ENCODE measurements at regions not wholly inside any gene's neighbourhood (a gene's known extent, or its start where the extent isn't known, plus 50 kb on each side); places are given as distances from the start of the nearest gene placed in this dataset.

- DNase-seq, result no peak
These were observed 245.1 kb upstream of the LRTM1 start for GRCh38 chr3:55172913-55173312.

- no peak for DNase-seq
These were observed 242.6 kb upstream of the LRTM1 start for GRCh38 chr3:55170444-55170843.

DNA sequence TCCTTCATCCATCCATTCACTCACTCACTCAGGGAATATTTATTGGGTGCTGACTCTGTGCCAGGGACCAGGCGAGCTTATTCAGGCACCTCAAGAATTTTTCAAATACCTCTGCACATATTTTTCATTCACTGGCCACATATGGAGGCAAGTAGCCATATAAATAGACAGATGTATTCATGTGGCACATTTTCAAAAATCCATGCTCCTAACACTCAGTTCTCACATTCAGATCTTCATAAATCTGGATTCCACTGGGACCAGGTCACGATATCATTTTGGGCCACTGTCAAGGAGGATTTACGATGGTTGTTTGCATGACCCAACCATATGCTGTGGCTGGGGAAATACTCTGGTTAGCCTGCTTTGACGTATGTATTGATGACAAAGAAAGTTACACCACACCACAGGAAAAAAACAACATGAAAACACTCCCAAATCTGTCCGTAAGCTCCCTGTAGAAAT is 241.8 kb upstream of the LRTM1 start:
- no peak for DNase-seq

GRCh38 chr3:55169161-55169560 is 241.3 kb upstream of the LRTM1 start:
- DNase-seq, result no peak

DNA sequence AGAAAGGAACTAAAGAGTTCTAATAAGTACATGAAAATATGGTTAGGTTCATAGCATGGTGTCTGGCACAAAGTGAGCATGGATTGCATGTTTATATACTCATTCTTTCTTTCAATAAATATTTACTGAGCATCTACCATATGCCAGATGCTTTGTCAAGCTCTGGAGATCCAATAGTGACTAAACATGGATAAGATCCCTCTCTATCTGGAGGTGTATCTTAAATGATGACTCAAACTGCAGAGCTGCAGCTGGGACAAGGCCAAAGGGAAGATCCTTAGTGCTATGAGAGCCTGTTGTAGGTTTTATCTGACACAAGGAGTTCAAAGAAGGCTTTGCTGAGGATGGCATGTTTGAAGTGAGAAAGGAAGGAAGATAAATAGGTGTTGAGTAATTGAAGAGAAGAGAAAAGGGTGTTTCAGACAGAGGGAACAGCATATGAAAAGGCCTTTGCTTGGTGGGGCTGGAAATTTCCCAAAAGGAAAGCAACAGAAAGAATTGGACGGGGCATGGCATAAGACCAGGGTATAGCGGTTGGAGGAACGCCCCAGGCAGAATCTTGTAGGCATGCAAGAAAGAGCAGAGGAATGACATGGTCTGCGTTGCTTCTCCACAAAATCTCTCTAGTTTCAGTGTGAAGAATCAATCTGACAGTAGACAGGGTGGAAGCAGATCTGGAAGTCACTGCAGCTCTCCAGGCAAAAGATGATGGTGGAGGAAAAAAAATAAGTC is 239.9 kb upstream of the LRTM1 start:
- DNase-seq, result no peak

GRCh38 chr3:55166576-55167555 is 239.0 kb upstream of the LRTM1 start:
- no peak for DNase-seq

- no peak for DNase-seq
These were observed 238.0 kb upstream of the LRTM1 start for GRCh38 chr3:55165704-55166405.

DNA sequence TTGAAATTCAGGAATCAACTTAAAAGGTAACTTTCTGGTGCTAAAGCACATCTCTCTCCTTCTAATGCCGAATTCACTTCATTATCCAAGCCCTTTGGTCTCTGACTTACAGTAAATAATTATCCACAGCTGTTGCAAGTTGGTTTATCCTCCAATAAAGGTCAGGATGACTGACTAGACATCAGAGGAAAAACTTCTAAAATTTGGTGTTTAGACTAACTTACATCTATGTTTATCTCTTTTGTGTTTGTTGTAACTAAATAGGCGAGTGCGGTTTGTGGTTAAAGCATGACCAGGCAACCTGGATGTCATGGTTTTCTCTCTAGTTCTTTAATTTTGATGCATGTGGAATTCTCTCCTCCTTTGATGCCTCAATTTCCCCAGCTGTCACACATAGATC is 237.4 kb upstream of the LRTM1 start:
- DNase-seq, result no peak

- no peak for DNase-seq
These were observed 237.0 kb upstream of the LRTM1 start for GRCh38 chr3:55164876-55165275.

DNA sequence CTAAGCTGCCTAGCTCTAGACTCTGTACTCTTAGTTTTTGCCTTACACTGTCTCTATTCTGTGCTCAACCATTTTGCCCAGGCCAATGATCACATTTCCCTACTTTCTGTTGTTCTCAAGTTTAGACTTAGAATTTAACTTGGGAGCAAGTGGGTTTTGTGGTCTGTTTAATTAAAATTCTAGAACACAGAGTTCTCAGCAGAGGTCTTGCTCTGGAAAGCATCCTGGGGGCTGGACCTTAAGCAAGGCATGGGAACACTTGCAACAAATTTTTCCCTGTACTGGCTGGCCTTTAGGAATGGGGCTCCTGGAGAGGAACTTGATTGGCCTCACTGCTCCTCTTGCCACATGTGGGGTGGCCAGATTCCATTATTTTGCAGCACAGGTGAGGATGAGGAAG is 236.3 kb upstream of the LRTM1 start:
- no peak for DNase-seq

DNA sequence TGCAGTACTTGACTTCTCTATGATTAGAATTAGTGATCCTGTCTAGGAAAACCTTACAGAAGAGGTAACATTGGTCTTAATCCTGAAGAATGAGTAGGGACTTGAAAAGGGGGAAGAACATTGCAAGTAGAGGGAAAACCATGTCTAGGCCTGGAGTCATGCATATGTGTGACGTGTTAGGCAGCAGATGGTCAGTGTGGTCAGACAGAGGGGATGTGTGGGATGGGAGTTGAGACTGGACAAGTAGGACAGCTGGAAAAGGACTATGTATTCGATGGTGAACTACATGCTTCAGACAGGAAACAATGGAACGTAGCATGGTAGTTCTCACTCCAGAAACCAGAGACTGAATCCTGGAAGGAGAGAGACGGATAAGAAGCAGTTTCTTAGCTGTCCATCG is 235.6 kb upstream of the LRTM1 start:
- DNase-seq, result no peak

DNA sequence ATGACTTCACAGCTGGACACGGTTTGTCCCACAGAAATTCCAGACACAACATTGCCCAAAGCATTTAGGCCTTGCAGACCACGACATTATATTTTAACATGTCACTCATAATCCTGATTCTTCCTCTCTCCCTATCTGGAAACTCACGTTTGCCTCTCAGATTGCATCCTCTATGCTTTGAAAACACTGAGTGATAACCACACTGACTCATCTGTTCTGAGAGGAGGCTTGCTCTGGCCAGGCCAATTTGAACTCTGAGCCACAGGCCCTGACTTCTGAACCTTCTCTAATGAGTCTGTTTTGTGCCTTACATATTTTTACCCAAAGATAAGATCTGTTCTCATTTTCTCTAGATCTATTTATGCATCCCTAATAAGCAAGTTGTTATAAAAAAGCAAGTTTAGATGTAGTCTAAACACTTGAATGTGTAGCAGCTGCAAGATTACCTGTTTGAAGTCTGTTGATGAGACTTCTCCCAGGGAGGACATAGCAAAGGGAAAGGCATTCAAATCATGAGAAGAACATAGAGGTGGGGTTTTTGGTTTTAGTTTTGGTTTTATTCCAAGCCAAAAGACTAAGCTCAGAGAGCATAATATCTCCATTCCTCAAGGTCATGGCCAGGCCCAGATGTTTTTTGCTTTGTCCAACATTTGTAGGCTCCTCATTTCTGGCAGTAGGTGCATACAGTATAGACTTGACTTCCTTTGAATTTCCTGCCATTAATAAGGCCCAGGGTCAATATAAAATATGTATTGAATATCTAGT is 234.4 kb upstream of the LRTM1 start:
- no peak for DNase-seq

GRCh38 chr3:55161231-55161630 is 233.4 kb upstream of the LRTM1 start:
- no peak for DNase-seq

DNA sequence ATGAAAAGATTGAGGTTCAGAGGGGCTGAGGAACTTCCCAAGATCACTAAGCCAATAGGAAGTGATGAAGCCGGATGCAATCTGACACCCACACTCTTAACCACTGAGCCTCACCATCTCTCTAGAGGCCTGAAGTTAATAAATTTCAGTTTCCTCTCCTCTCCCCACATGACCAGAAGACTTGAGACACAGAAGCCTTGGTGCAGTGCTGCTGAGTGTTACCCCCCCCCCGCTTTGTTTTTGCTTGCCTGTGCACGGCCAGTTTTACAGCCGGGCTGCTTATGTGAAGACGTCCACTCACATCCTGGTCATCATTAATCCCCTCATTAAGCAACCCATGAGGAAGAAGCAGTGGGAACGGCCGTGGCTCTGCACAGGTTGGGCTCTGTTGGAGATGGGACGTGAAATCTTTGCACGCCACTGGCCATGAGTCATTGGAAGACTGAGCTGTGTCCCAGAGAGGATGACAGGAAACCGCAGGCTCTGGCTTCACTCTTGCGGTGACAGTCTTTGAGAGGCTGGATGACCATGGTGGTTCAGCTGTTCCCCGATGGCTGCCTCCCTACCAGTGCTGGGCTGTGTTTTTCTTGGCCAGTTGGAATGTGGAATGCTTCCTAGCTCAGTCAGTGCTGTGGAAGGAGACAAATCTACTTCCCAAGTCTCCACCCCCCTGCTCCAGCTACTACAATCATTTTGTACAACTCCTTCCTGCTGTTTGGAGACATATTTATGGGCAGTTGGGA is 232.6 kb upstream of the LRTM1 start:
- DNase-seq, result no peak

DNA sequence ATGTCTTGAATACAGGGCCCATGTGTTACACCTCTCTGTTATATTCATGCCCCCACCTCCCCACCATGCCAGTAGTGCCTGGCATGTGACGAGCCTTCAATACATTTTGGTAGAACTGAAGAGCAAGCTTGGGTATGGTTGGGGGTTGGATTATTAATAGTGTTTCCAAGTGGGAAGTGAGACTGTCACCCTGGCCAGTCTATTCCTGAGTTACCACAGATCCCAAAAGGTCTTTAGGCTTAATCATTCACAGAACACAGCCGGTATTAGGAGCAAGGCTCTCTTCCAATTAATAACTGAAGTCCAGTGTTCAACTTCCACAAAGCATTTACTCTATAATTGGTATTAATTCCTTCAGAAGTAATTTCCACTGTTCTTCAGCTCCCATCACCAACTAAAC is 231.9 kb upstream of the LRTM1 start:
- no peak for DNase-seq

GRCh38 chr3:55159016-55159415 is 231.2 kb upstream of the LRTM1 start:
- no peak for DNase-seq

GRCh38 chr3:55158345-55158744 is 230.5 kb upstream of the LRTM1 start:
- DNase-seq, result no peak

GRCh38 chr3:55157731-55158130 is 229.9 kb upstream of the LRTM1 start:
- DNase-seq, result no peak

DNA sequence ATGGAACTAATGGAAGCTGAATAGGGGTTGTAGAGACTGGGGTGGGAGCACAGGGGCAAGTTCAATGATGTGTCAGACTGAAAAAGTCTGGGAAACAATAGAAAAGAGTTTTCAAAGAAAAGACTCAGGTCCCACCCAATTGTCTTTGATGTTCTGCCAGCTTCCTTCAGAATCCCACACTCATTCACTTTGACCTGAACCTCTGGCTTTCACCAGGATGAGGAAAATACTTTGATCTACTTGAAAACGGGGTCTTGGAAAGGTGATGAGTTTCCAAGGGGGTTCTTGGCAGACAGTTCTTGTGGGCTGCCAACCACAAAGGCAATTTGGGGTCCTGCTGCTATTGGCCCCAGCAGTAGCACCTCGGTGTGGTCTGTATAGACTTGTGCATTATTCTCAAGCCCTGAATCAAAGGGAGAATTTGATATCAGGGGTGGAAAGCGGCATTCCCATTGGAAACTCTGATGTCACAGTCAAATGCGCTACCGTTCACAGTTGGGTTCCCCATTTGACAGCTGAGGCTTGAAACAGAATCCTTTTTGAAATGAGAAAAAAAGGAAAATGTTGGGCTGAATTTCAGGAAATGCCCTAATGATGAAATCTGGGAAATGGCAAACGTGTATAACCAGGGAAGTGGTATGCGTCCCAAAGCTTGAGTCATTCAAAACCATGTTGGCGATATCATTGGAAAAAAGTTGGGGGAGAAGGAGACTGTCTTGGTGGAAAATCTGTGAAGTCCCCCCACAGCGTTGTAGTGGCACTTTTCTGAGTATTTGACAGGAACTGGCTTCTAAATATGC is 229.2 kb upstream of the LRTM1 start:
- DNase-seq, result no peak

DNA sequence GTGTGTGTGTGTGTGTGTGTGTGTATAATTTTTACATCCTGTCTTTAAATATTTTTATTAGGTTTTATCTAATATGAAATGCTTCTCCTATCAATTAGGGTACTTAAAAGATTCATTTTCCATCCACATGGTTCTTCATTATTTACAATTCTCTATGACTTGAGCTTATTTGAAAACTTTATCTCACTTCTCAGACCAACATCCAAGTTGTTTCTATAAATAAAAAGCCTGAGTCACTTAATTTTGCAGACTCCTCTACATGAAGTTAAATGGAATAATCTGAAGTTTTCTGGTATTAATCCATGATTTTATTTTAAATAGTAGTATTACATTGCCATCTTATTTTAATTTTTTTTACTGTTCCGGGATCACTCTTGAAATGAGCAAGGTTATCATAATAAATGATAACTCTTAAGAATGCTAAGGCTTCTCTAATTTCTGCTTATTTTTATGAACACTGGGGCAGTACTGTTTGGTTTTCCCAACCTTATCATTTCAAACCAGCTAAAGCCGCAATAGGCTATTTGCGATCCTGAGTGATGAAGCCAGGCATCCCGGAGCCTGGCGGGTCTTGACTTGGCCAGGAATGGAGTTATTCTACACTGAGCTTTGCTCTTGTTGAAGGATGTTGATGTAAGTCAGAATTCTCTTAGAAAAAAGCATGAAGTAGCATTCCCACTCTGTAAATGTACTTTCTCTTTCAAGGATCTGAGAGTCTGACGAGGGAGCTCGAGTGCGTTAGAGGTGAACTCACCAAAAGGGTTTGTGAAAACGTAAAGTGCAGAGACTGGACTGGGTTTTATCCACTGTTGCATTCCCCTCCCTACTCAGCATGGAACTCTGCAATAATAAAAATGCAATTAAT is 220.2 kb upstream of the LRTM1 start:
- no peak for DNase-seq

Data from T-helper 2 cell (primary cell).